Upper lobe of right lung (tissue), 1 donor: ENCODE measurements at regions not wholly inside any gene's neighbourhood (a gene's known extent, or its start where the extent isn't known, plus 50 kb on each side); places are given as distances from the start of the nearest gene placed in this dataset.

ENCODE experiments used
- ATAC-seq: fragments of 200-7000 bp; cut with Tn5 transposase; one replicate; pipeline ENCODE4 v1.9.1; 2020; ENCODE audit warnings: mild to moderate bottlenecking, moderate library complexity
- DNase-seq: peaks from one replicate; pipeline ENCODE4 v3.0.0-alpha.2; 2020
- H3K27ac ChIP-seq: fragments of 200-600 bp; one replicate; pipeline ENCODE4 v1.8.0; 2022
- H3K27me3 ChIP-seq: fragments of 200-600 bp; one replicate; pipeline ENCODE4 v1.8.0; 2022; ENCODE audit warnings: mild to moderate bottlenecking
- H3K36me3 ChIP-seq: fragments of 200-600 bp; one replicate; pipeline ENCODE4 v1.8.0; 2022
- H3K4me1 ChIP-seq: fragments of 200-600 bp; one replicate; pipeline ENCODE4 v1.8.0; 2022
- H3K4me3 ChIP-seq: fragments of 200-600 bp; one replicate; pipeline ENCODE4 v1.8.0; 2022; ENCODE audit warnings: mild to moderate bottlenecking
- H3K9me3 ChIP-seq: fragments of 200-600 bp; one replicate; pipeline ENCODE4 v1.8.0; 2022
- intact Hi-C: fragments of 100-400 bp; cut with DNase I; formaldehyde crosslinking; loops from one replicate; pipeline ENCODE4 v1.11.0; 2022
- TF ChIP-seq, protein P1 (sequence below): fragments of 200-600 bp; IDR thresholded peaks from one replicate; pipeline ENCODE4 v1.8.0; 2022; ENCODE audit warnings: antibody characterized with exemption
- donor health status: DM: no; HTN: yes; CAD: no; lungs with severe emphysema.

DNA sequence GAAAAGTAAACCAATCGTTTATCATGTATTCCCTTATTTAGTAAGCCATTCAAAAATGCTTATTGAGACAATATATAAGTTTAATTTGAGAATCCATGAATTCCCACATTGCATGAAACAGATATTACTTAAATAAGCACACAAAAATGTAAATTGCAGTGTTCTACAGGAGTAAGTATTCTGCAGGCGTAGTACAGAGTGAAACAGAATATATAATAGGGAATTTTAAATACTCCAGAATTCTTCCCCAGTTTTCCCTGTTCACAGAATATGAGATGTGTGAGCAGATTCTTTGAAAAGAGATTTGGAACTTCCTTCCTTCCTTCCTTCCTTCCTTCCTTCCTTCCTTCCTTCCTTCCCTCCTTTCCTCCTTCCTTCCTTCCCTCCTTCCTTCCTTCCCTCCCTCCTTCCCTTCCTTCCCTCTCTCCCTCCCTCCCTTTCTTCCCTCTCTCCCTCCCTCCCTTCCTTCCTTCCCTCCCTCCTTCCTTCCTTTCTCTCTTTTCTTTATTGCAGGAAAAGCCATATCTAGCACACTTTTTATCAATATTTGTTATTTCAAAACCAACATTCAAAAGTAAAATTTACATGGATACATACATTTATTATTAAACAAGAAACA lies 977.7 kb upstream of the LRRTM1 start:
- Histone ChIP-seq H3K4me1 (no peaks in the 10 kb centered on the region), H3K36me3 (no peaks in the 10 kb centered on the region), H3K27me3 (no peaks in the 10 kb centered on the region), H3K4me3 (no peak overlapping the region), H3K27ac (no peak overlapping the region), H3K9me3 (no peaks in the 10 kb centered on the region)
- no peak for ATAC-seq
- DNase-seq: no peak
- intact Hi-C loops: no loop called here
- TF ChIP-seq, protein P1, sequence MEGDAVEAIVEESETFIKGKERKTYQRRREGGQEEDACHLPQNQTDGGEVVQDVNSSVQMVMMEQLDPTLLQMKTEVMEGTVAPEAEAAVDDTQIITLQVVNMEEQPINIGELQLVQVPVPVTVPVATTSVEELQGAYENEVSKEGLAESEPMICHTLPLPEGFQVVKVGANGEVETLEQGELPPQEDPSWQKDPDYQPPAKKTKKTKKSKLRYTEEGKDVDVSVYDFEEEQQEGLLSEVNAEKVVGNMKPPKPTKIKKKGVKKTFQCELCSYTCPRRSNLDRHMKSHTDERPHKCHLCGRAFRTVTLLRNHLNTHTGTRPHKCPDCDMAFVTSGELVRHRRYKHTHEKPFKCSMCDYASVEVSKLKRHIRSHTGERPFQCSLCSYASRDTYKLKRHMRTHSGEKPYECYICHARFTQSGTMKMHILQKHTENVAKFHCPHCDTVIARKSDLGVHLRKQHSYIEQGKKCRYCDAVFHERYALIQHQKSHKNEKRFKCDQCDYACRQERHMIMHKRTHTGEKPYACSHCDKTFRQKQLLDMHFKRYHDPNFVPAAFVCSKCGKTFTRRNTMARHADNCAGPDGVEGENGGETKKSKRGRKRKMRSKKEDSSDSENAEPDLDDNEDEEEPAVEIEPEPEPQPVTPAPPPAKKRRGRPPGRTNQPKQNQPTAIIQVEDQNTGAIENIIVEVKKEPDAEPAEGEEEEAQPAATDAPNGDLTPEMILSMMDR: no peak

GRCh38 chr2:81276595-81276994 lies 972.0 kb upstream of the LRRTM1 start:
- TF ChIP-seq, protein P1: no peak
- H3K4me3 ChIP-seq: no peak overlapping the region
- ATAC-seq: no peak

GRCh38 chr2:81266106-81266505 lies 961.6 kb upstream of the LRRTM1 start:
- intact Hi-C loops: no loop called here
- Histone ChIP-seq H3K4me1 (no peaks in the 10 kb centered on the region), H3K4me3 (no peak overlapping the region), H3K27ac (no peak overlapping the region), H3K27me3 (no peaks in the 10 kb centered on the region), H3K9me3 (no peaks in the 10 kb centered on the region), H3K36me3 (no peaks in the 10 kb centered on the region)
- TF ChIP-seq, protein P1: peak; percentile 16
- ATAC-seq (no peak), DNase-seq (no peak)

More at GRCh38 chr2:81276595-81276994, 972.0 kb upstream of the LRRTM1 start:
- intact Hi-C loops: no loop called here
- no peak for DNase-seq
- H3K27me3 ChIP-seq: no peaks in the 10 kb centered on the region
- no peak overlapping the region for H3K27ac ChIP-seq
- no peaks in the 10 kb centered on the region for H3K36me3 ChIP-seq
- H3K9me3 ChIP-seq: no peaks in the 10 kb centered on the region
- H3K4me1 ChIP-seq: no peaks in the 10 kb centered on the region

- Histone ChIP-seq H3K4me1 (no peaks in the 10 kb centered on the region), H3K27ac (no peak overlapping the region), H3K36me3 (no peaks in the 10 kb centered on the region), H3K9me3 (no peaks in the 10 kb centered on the region), H3K4me3 (no peak overlapping the region), H3K27me3 (no peaks in the 10 kb centered on the region)
- TF ChIP-seq, protein P1: no peak
- intact Hi-C loops: no loop called here
- DNase-seq (no peak), ATAC-seq (no peak)
These were observed 959.4 kb upstream of the LRRTM1 start for GRCh38 chr2:81263989-81264388.

DNA sequence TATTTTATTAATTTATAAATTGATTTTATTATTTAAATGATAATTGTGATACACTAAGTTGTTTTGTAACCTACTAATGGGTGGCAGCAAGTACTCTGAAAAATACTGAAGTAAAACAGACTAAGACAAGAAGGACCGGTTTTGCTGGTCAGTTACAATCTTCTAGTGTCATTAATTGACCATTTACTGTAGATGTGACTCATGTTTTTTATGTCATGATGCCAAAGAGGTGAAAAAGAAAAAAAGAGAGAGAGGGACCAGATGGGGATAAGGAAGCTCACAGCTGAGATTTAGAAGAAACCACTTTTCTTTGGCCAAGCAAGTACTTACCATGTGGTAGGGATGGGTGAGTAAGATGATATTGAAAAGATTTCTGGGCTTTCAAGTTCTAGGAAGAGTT lies 955.8 kb upstream of the LRRTM1 start:
- Histone ChIP-seq H3K27ac (no peak overlapping the region), H3K4me1 (no peaks in the 10 kb centered on the region), H3K9me3 (no peaks in the 10 kb centered on the region), H3K36me3 (no peaks in the 10 kb centered on the region), H3K27me3 (no peaks in the 10 kb centered on the region), H3K4me3 (no peak overlapping the region)
- intact Hi-C loops: no loop called here
- DNase-seq (no peak), ATAC-seq (no peak)
- TF ChIP-seq, protein P1: no peak

GRCh38 chr2:81250270-81250669 lies 945.7 kb upstream of the LRRTM1 start:
- DNase-seq (no peak), ATAC-seq (no peak)
- Histone ChIP-seq H3K36me3 (no peaks in the 10 kb centered on the region), H3K9me3 (no peaks in the 10 kb centered on the region), H3K27me3 (no peaks in the 10 kb centered on the region), H3K4me3 (no peak overlapping the region), H3K4me1 (no peaks in the 10 kb centered on the region), H3K27ac (no peak overlapping the region)
- TF ChIP-seq, protein P1: no peak
- intact Hi-C loops: no loop called here
